Sigmoid colon (tissue), 6 donors: ENCODE measurements at regions not wholly inside any gene's neighbourhood (a gene's known extent, or its start where the extent isn't known, plus 50 kb on each side); places are given as distances from the start of the nearest gene placed in this dataset.

Experiments used
- DNase-seq: peaks from one replicate; pipeline ENCODE4 v3.0.0-alpha.2; 2019
- H3K27ac ChIP-seq, 4 donors: fragments of 200-600 bp; sonication (generic); one replicate each; pipeline ENCODE4 v1.5.1; 2016 to 2019; ENCODE audit warnings: mild to moderate bottlenecking in 1 of 4
- H3K27me3 ChIP-seq, 3 donors: fragments of 200-600 bp; sonication (generic); one replicate each; pipeline ENCODE4 v1.5.1; 2019; ENCODE audit warnings: mild to moderate bottlenecking in 1 of 3
- H3K36me3 ChIP-seq, 4 donors: fragments of 200-600 bp; sonication (generic); one replicate each; pipeline ENCODE4 v1.5.1; 2016 to 2019
- H3K4me1 ChIP-seq, 4 donors: fragments of 200-600 bp; sonication (generic); one replicate each; pipeline ENCODE4 v1.5.1; 2017 to 2019
- H3K4me3 ChIP-seq, 4 donors: fragments of 200-600 bp; sonication (generic); one replicate each; pipeline ENCODE4 v1.5.1; 2017 to 2019; ENCODE audit warnings: mild to moderate bottlenecking in 2 of 4, moderate library complexity in 1 of 4
- H3K9me3 ChIP-seq, 4 donors: fragments of 200-600 bp in 3 of 4; sonication (generic) in 3 of 4; one replicate each; pipeline versions ENCODE4 v1.5.1 to v1.6.1; 2013 to 2019
- EP300 ChIP-seq, 4 donors: sonication (generic); formaldehyde crosslinking; IDR thresholded peaks; one replicate each; pipeline ENCODE4 v1.6.1; 2017; ENCODE audit warnings: antibody characterized with exemption in 4 of 4
- POLR2A ChIP-seq, 2 donors: fragments of 450-650 bp; IDR thresholded peaks; one replicate each; pipeline ENCODE4 v1.6.1; 2016; ENCODE audit warnings: antibody characterized with exemption in 2 of 2, mild to moderate bottlenecking in 2 of 2, moderate library complexity in 2 of 2
- POLR2AphosphoS5 ChIP-seq, 4 donors: sonication (generic); formaldehyde crosslinking; IDR thresholded peaks; one replicate each; pipeline ENCODE4 v1.6.1; 2017; ENCODE audit warnings: antibody characterized with exemption in 4 of 4
- WGBS, 2 donors: extraction: QIAGEN DNeasy Blood & Tissue Kit; methylation state at CpG; one replicate each; pipeline ENCODE4 v1.1.7; 2013; 5-methylcytosine and 5-hydroxymethylcytosine counted together
- intact Hi-C: fragments of 100-400 bp; cut with DNase I; formaldehyde crosslinking; loops from one replicate; pipeline ENCODE4 v1.15.1; 2023
- TF ChIP-seq, protein P1 (sequence below), 4 experiments: fragments of 450-650 bp in 3 of 4; fragments of 200-600 bp in 1 of 4; IDR thresholded peaks; one replicate each; pipeline ENCODE4 v1.5.1; 2016 to 2019; ENCODE audit warnings: antibody characterized with exemption in 4 of 4, mild to moderate bottlenecking in 3 of 4, moderate library complexity in 2 of 4
- donor health status: healthy with polysubstance abuse.
- donor health status: healthy.

DNA sequence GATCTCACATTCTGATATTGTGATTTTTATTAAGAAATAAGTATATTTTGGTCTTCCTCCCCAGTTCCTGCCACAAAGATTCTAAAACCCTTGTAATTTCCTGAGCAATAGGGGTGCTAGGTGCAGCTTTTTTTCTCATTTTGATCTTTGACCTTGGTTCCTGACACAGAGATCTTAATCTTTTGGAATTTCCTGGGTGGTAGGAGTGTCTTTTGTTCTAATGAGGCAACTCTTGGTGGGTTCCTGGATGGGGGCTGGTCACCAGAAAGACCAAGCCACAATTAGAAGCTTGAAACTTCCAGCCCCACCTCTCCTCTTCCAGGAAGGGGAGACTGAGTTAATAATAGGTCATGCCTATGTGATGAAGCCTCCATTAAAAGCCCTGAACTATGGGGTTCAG is 334.6 kb downstream of the FOXO1 start:
- Histone ChIP-seq H3K36me3 (no peaks in the 10 kb centered on the region), H3K4me3 (no peak overlapping the region), H3K27me3 (no peaks in the 10 kb centered on the region), H3K4me1 (peaks cover 0 to 4% (median 0%) of the 10 kb centered on the region in 4 donors), H3K9me3 (no peaks in the 10 kb centered on the region), H3K27ac (no peak overlapping the region)
- TF ChIP-seq EP300 (IDR thresholded peaks at IDR 0.05) (no peak), POLR2AphosphoS5 (IDR thresholded peaks at IDR 0.05) (no peak), POLR2A (IDR thresholded peaks at IDR 0.05) (no peak)
- TF ChIP-seq, protein P1, sequence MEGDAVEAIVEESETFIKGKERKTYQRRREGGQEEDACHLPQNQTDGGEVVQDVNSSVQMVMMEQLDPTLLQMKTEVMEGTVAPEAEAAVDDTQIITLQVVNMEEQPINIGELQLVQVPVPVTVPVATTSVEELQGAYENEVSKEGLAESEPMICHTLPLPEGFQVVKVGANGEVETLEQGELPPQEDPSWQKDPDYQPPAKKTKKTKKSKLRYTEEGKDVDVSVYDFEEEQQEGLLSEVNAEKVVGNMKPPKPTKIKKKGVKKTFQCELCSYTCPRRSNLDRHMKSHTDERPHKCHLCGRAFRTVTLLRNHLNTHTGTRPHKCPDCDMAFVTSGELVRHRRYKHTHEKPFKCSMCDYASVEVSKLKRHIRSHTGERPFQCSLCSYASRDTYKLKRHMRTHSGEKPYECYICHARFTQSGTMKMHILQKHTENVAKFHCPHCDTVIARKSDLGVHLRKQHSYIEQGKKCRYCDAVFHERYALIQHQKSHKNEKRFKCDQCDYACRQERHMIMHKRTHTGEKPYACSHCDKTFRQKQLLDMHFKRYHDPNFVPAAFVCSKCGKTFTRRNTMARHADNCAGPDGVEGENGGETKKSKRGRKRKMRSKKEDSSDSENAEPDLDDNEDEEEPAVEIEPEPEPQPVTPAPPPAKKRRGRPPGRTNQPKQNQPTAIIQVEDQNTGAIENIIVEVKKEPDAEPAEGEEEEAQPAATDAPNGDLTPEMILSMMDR (IDR thresholded peaks at IDR 0.05) = no peak
- intact Hi-C loops = no loop called here
- no peak for DNase-seq

DNA sequence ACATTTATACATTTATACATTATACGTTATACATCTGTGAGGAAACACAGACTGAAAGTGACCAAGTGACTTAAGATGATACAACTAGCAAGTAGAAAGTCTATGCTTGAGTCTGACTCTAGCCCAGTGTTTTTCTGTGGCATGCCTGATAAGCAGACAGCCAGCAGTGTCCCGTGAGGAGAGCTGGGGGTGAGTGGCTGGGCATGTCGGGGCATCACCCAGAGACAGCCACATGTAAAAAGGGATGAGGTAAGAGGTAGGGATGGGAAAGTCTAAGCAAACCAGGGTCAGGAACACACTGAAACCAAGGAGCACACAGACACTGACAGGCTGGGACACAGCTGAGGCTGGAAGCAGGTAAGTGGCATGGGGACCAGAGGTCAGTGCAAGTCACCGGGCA is 333.2 kb downstream of the FOXO1 start:
- H3K4me3 ChIP-seq = no peak overlapping the region
- H3K36me3 ChIP-seq = no peaks in the 10 kb centered on the region
- H3K27ac ChIP-seq = no peak overlapping the region
- 92 to 93% methylated on average over 4 of the region's 4 CpGs for WGBS, 2 donors
- TF ChIP-seq POLR2A (IDR thresholded peaks at IDR 0.05) (no peak), EP300 (IDR thresholded peaks at IDR 0.05) (no peak), POLR2AphosphoS5 (IDR thresholded peaks at IDR 0.05) (no peak)
- TF ChIP-seq, protein P1 (IDR thresholded peaks at IDR 0.05) = no peak
- intact Hi-C loops = no loop called here
- DNase-seq = no peak
- peaks cover 0 to 4% (median 0%) of the 10 kb centered on the region in 4 donors for H3K4me1 ChIP-seq
- no peaks in the 10 kb centered on the region for H3K9me3 ChIP-seq
- H3K27me3 ChIP-seq = no peaks in the 10 kb centered on the region

DNA sequence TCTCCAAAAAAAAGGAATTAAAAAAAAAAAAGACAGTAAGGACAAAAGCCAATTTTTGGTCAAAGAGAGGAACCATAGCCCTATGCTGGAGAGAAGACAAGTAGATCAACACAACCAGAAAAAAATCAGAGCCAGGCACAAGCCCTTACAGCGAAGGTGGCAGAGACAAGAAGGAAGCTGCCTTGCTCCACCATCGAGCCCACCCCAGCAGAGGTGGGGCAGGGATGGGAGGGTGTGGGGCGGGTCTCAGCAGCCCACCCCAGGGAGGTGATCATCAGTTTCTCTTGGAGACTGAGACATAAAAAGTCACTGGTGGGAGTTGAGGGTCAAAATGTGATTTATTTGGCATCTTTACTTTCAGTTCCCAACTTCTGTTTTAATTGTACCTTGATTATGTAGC is 332.4 kb downstream of the FOXO1 start:
- Histone ChIP-seq H3K4me1 (peaks cover 0 to 4% (median 0%) of the 10 kb centered on the region in 4 donors), H3K9me3 (no peaks in the 10 kb centered on the region), H3K4me3 (no peak overlapping the region), H3K27ac (no peak overlapping the region), H3K36me3 (no peaks in the 10 kb centered on the region), H3K27me3 (no peaks in the 10 kb centered on the region)
- DNase-seq = no peak
- 78 to 86% methylated on average over 3 of the region's 3 CpGs for WGBS, 2 donors
- TF ChIP-seq, protein P1 (IDR thresholded peaks at IDR 0.05) = no peak
- no peak for TF ChIP-seq EP300 (IDR thresholded peaks at IDR 0.05)
- intact Hi-C loops = no loop called here

DNA sequence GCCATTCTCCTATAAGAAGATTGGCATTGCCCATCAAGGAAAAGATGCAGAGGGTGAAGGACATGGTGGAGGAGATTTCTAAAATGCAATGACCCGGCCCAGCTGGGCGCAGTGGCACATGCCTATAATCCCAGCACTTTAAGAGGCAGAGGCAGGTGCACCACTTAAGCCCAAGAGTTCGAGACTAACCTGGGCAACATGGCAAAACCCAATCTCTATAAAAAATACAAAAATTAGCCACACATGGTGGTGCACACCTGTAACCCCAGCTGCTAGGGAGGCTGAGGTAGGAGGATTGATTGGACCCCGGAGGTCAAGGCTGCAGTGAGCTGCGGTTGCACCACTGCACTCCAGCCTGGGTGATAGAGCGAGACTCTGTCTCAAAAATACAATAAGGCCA is 331.8 kb downstream of the FOXO1 start:
- WGBS, 2 donors = 97% methylated on average over 6 of the region's 6 CpGs
- H3K36me3 ChIP-seq = no peaks in the 10 kb centered on the region
- TF ChIP-seq, protein P1 (IDR thresholded peaks at IDR 0.05) = no peak
- TF ChIP-seq POLR2AphosphoS5 (IDR thresholded peaks at IDR 0.05) (no peak), POLR2A (IDR thresholded peaks at IDR 0.05) (no peak), EP300 (IDR thresholded peaks at IDR 0.05) (no peak)
- DNase-seq = no peak
- H3K4me3 ChIP-seq = no peak overlapping the region
- H3K9me3 ChIP-seq = no peaks in the 10 kb centered on the region
- intact Hi-C loops = no loop called here
- H3K27me3 ChIP-seq = no peaks in the 10 kb centered on the region
- H3K4me1 ChIP-seq = peaks cover 0 to 4% (median 0%) of the 10 kb centered on the region in 4 donors
- no peak overlapping the region for H3K27ac ChIP-seq
